ENCODE measurements at regions not wholly inside any gene's neighbourhood (a gene's known extent, or its start where the extent isn't known, plus 50 kb on each side); places are given as distances from the start of the nearest gene placed in this dataset.

DNA sequence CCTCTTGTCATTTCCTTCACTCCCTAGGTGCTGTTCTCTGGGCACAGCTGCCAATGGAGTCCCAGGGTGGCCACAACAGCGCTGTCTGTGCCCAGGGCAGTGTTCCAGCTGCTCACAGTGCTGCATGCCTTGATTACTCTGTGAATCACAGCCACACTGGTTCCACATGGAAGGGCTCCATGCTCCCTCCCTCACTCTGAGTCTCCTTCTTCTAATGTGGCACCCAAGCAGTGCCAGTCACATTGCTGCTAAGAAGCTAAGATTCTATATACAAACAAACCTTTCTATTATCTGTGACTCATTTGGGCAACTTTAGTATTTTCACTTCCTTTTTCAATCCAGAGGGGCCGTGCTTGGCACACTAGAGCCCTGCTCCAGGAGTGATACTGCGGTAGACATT is 248.7 kb downstream of the TDRD3 start:
- Histone ChIP-seq H3K4me1 (ENCODE audit: control insufficient read depth, insufficient read depth, low read length) (no peaks in the 10 kb centered on the region), H3K27ac (ENCODE audit: low read depth, low read length) (no peak overlapping the region), H3K36me3 (ENCODE audit: control insufficient read depth, insufficient read depth, low read length) (no peaks in the 10 kb centered on the region), H3K27me3 (ENCODE audit: control insufficient read depth, insufficient read depth, low read length) (no peaks in the 10 kb centered on the region), H3K4me3 (ENCODE audit: low read length) (no peak overlapping the region), H3K9ac (ENCODE audit: low read length) (no peak overlapping the region)

- Histone ChIP-seq H3K9ac (ENCODE audit: low read length) (no peak overlapping the region), H3K27ac (ENCODE audit: low read depth, low read length) (no peak overlapping the region)
These were observed 245.5 kb downstream of the TDRD3 start for GRCh38 chr13:60642552-60642951.

GRCh38 chr13:60629158-60629557 is 232.1 kb downstream of the TDRD3 start:
- no peaks in the 10 kb centered on the region for H3K4me1 ChIP-seq (ENCODE audit: control insufficient read depth, insufficient read depth, low read length)
- H3K27ac ChIP-seq (ENCODE audit: low read depth, low read length), result no peak overlapping the region
- H3K27me3 ChIP-seq (ENCODE audit: control insufficient read depth, insufficient read depth, low read length), result no peaks in the 10 kb centered on the region
- no peaks in the 10 kb centered on the region for H3K36me3 ChIP-seq (ENCODE audit: control insufficient read depth, insufficient read depth, low read length)
- H3K4me3 ChIP-seq (ENCODE audit: low read length), result no peak overlapping the region
- no peak overlapping the region for H3K9ac ChIP-seq (ENCODE audit: low read length)

More at GRCh38 chr13:60642552-60642951, 245.5 kb downstream of the TDRD3 start:
- no peaks in the 10 kb centered on the region for H3K36me3 ChIP-seq (ENCODE audit: control insufficient read depth, insufficient read depth, low read length)
- H3K4me3 ChIP-seq (ENCODE audit: low read length), result no peak overlapping the region
- H3K27me3 ChIP-seq (ENCODE audit: control insufficient read depth, insufficient read depth, low read length), result no peaks in the 10 kb centered on the region
- no peaks in the 10 kb centered on the region for H3K4me1 ChIP-seq (ENCODE audit: control insufficient read depth, insufficient read depth, low read length)

DNA sequence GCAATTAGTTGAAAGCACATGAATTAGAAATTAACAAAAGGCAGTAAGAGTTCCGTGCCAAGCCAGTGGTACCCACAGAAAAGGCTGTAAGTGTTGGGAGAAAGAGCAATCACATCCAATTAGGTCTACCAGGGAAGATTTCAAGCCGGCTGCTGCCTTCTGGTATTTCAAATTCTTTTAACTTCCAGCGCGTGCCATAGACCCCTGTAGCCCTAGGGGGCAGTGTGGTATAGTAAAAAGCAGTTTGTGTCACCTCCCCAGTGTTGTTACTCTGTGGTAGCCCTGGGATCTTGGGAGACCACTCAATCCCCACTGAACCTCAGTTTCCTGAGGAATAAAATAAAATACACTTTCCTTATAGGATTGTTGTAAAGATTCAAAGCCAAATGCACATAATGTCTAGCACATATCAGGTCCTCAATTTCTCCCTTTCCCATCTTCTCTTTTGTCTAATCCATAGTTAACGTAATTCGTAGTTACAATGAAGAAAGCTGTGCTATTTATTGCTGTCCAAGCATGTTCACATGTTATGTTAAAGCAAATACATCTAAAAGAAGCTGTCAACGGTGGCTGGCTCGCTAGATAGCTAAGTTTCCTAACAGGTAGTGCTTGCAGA is 230.2 kb downstream of the TDRD3 start:
- Histone ChIP-seq H3K9ac (ENCODE audit: low read length) (no peak overlapping the region), H3K27ac (ENCODE audit: low read depth, low read length) (no peak overlapping the region), H3K36me3 (ENCODE audit: control insufficient read depth, insufficient read depth, low read length) (no peaks in the 10 kb centered on the region), H3K4me3 (ENCODE audit: low read length) (no peak overlapping the region), H3K27me3 (ENCODE audit: control insufficient read depth, insufficient read depth, low read length) (no peaks in the 10 kb centered on the region), H3K4me1 (ENCODE audit: control insufficient read depth, insufficient read depth, low read length) (no peaks in the 10 kb centered on the region)

All from rectal smooth muscle tissue (tissue), 1 donor.